Heart right ventricle (tissue), 16 donors: ENCODE measurements at regions not wholly inside any gene's neighbourhood (a gene's known extent, or its start where the extent isn't known, plus 50 kb on each side); places are given as distances from the start of the nearest gene placed in this dataset.

Experiments used
- ATAC-seq, 8 donors: fragments of 200-7000 bp; cut with Tn5 transposase; one replicate each; pipeline ENCODE4 v1.9.1; 2020; ENCODE audit warnings: mild to moderate bottlenecking in 8 of 8, moderate library complexity in 8 of 8, moderate number of reproducible peaks in 1 of 8
- DNase-seq, 2 donors: peaks; one replicate each; pipeline ENCODE4 v3.0.0-alpha.2; 2020
- H3K27ac ChIP-seq, 10 donors: fragments of 200-600 bp; sonication (generic) in 2 of 10; one replicate each; pipeline versions ENCODE4 v1.5.0 to v1.8.0; 2020 to 2022; ENCODE audit warnings: mild to moderate bottlenecking in 3 of 10
- H3K27me3 ChIP-seq, 7 donors: fragments of 200-600 bp; one replicate each; pipeline ENCODE4 v1.8.0; 2021 to 2022; ENCODE audit warnings: mild to moderate bottlenecking in 2 of 7
- H3K36me3 ChIP-seq, 9 donors: fragments of 200-600 bp; sonication (generic) in 1 of 9; one replicate each; pipeline versions ENCODE4 v1.5.0 to v1.8.0; 2020 to 2022; ENCODE audit warnings: mild to moderate bottlenecking in 2 of 9
- H3K4me1 ChIP-seq, 9 donors: fragments of 200-600 bp; sonication (generic) in 1 of 9; one replicate each; pipeline versions ENCODE4 v1.5.0 to v1.8.0; 2020 to 2022; ENCODE audit warnings: mild to moderate bottlenecking in 4 of 9
- H3K4me3 ChIP-seq, 10 donors: fragments of 200-600 bp; sonication (generic) in 2 of 10; one replicate each; pipeline versions ENCODE4 v1.5.0 to v1.8.0; 2020 to 2022; ENCODE audit warnings: mild to moderate bottlenecking in 7 of 10, moderate library complexity in 2 of 10
- H3K9me3 ChIP-seq, 11 donors: fragments of 200-600 bp in 10 of 11; sonication (generic) in 2 of 11; one replicate each; pipeline versions ENCODE4 v1.5.0 to v1.8.0; 2013 to 2022; ENCODE audit warnings: mild to moderate bottlenecking in 2 of 11, control low read depth in 1 of 11, moderate library complexity in 1 of 11
- WGBS, 2 donors: extraction: QIAGEN DNeasy Blood & Tissue Kit; methylation state at CpG; one replicate each; pipeline ENCODE4 v1.1.7; 2013; ENCODE audit warnings: inconsistent platforms in 1 of 2; 5-methylcytosine and 5-hydroxymethylcytosine counted together
- intact Hi-C, 10 donors: fragments of 100-400 bp; cut with DNase I; formaldehyde crosslinking; loops; one replicate each; pipeline versions ENCODE4 v1.11.1 to v1.14.2; 2022
- TF ChIP-seq, protein P1 (sequence below), 9 donors: fragments of 200-600 bp; sonication (generic) in 2 of 9; IDR thresholded peaks; one replicate each; pipeline versions ENCODE4 v1.5.0 to v1.8.0; 2021 to 2022; ENCODE audit warnings: antibody characterized with exemption in 9 of 9, mild to moderate bottlenecking in 5 of 9, moderate library complexity in 1 of 9
- donor health status: Arrhythmogenic right ventricular cardiomyopathy.
- donor health status: ischemic (EF 13 %, LVEDD 7.1; RV severe dilation, severe dysfunction).
- donor health status: healthy with polysubstance abuse.
- donor health status: DM: no; HTN: yes; CAD: no.
- donor health status: DM: no; HTN: no; CAD: no.
- donor health status: ischemic (EF 25% LVEDD 6.9; RV normal size, moderate dysfunction).
- donor health status: ischemic (EF 25% LVEDD 5.7; RV mildly dilated, moderate dysfunction).
- donor health status: healthy.
- donor health status: DM: yes; HTN: yes; CAD: no.
- donor health status: Ischemic cardiomyopathy.
- donor health status: ischemic (EF 35%, LVEDD 5.7; RV mildly dilated, moderate dysfunction).
- donor health status: nonischemic (EF 11% LVEDD 7.7; RV severe dilation, severe dysfunction).
- donor health status: DM: yes; HTN: yes; CAD: no.
- donor health status: PGD.
- donor health status: ischemic (EF 29% LVEDD 5.4; RV normal size, mild dysfunction).
- donor health status: nonischemic (EF 23%, LVEDD 6.1; RV moderate dilation, normal function).

GRCh38 chr12:43106355-43106754 lies 445.6 kb downstream of the ADAMTS20 start:
- H3K9me3 ChIP-seq: no peaks in the 10 kb centered on the region
- H3K27ac ChIP-seq: no peak overlapping the region
- no peaks in the 10 kb centered on the region for H3K36me3 ChIP-seq
- intact Hi-C loops: no loop called here
- H3K4me1 ChIP-seq: peaks cover 0 to 1% (median 0%) of the 10 kb centered on the region in 9 donors
- TF ChIP-seq, protein P1, sequence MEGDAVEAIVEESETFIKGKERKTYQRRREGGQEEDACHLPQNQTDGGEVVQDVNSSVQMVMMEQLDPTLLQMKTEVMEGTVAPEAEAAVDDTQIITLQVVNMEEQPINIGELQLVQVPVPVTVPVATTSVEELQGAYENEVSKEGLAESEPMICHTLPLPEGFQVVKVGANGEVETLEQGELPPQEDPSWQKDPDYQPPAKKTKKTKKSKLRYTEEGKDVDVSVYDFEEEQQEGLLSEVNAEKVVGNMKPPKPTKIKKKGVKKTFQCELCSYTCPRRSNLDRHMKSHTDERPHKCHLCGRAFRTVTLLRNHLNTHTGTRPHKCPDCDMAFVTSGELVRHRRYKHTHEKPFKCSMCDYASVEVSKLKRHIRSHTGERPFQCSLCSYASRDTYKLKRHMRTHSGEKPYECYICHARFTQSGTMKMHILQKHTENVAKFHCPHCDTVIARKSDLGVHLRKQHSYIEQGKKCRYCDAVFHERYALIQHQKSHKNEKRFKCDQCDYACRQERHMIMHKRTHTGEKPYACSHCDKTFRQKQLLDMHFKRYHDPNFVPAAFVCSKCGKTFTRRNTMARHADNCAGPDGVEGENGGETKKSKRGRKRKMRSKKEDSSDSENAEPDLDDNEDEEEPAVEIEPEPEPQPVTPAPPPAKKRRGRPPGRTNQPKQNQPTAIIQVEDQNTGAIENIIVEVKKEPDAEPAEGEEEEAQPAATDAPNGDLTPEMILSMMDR (IDR thresholded peaks at IDR 0.05): no peak
- 59 to 61% methylated on average over 3 of the region's 3 CpGs for WGBS, 2 donors
- no peak for DNase-seq
- ATAC-seq: no peak
- no peak overlapping the region for H3K4me3 ChIP-seq
- no peaks in the 10 kb centered on the region for H3K27me3 ChIP-seq

- no peaks in the 10 kb centered on the region for H3K27me3 ChIP-seq
- intact Hi-C loops: no loop called here
- no peak for DNase-seq
- H3K36me3 ChIP-seq: no peaks in the 10 kb centered on the region
- H3K4me1 ChIP-seq: no peaks in the 10 kb centered on the region
- TF ChIP-seq, protein P1 (IDR thresholded peaks at IDR 0.05): no peak
- ATAC-seq: no peak
- H3K27ac ChIP-seq: no peak overlapping the region
- H3K9me3 ChIP-seq: no peaks in the 10 kb centered on the region
- H3K4me3 ChIP-seq: no peak overlapping the region
- WGBS, 2 donors: 41 to 52% methylated on average over 6 of the region's 6 CpGs
Observed at GRCh38 chr12:43105426-43105981, 446.5 kb downstream of the ADAMTS20 start.

DNA sequence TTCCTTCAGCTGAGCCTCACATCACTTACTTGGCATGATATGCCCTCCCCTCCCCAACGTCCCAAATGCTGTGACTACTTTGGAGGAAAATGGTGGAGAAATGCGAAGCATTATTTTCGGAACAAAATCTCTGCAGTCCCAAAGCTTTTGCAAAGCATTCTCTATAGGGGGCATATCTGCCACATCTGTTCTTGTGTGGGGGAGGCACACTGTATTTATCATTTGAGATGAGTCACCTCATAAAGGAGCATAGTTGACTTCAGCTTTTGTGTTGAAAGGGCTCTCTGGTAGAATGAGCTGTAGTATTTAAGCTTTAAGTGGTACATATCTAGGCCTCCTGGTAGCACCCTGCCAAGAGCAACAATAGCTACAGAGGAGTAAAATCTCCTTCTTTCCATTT lies 447.5 kb downstream of the ADAMTS20 start:
- ATAC-seq: no peak
- 91 to 94% methylated on average over 3 of the region's 3 CpGs for WGBS, 2 donors
- intact Hi-C loops: no loop called here

GRCh38 chr12:43103866-43104265 lies 448.1 kb downstream of the ADAMTS20 start:
- DNase-seq (no peak), ATAC-seq (no peak)
- intact Hi-C loops: no loop called here
- Histone ChIP-seq H3K4me3 (no peak overlapping the region), H3K4me1 (no peaks in the 10 kb centered on the region), H3K27me3 (no peaks in the 10 kb centered on the region), H3K9me3 (no peaks in the 10 kb centered on the region), H3K36me3 (no peaks in the 10 kb centered on the region), H3K27ac (no peak overlapping the region)
- WGBS, 2 donors: 98 to 100% methylated on average over 1 of the region's 1 CpG
- TF ChIP-seq, protein P1 (IDR thresholded peaks at IDR 0.05): no peak

More for the DNA sequence above, 447.5 kb downstream of the ADAMTS20 start:
- Histone ChIP-seq H3K27ac (no peak overlapping the region), H3K27me3 (no peaks in the 10 kb centered on the region), H3K4me1 (no peaks in the 10 kb centered on the region), H3K36me3 (no peaks in the 10 kb centered on the region), H3K4me3 (no peak overlapping the region), H3K9me3 (no peaks in the 10 kb centered on the region)
- TF ChIP-seq, protein P1 (IDR thresholded peaks at IDR 0.05): no peak
- no peak for DNase-seq
